Upper lobe of right lung (tissue), 1 donor: ENCODE measurements at regions not wholly inside any gene's neighbourhood (a gene's known extent, or its start where the extent isn't known, plus 50 kb on each side); places are given as distances from the start of the nearest gene placed in this dataset.
A peak's percentile ranks its signal among the peaks of the same experiment; 100 is the strongest.
"Not testable (repeated sequence)": the region's sequence is repeated elsewhere in the genome, so short reads cannot be mapped to it uniquely, and the experiment has no call there.

ENCODE experiments used
- ATAC-seq: fragments of 200-7000 bp; cut with Tn5 transposase; one replicate; pipeline ENCODE4 v1.9.1; 2020; ENCODE audit warnings: mild to moderate bottlenecking, moderate library complexity
- DNase-seq: peaks from one replicate; pipeline ENCODE4 v3.0.0-alpha.2; 2020
- H3K27ac ChIP-seq: fragments of 200-600 bp; one replicate; pipeline ENCODE4 v1.8.0; 2022
- H3K27me3 ChIP-seq: fragments of 200-600 bp; one replicate; pipeline ENCODE4 v1.8.0; 2022; ENCODE audit warnings: mild to moderate bottlenecking
- H3K36me3 ChIP-seq: fragments of 200-600 bp; one replicate; pipeline ENCODE4 v1.8.0; 2022
- H3K4me1 ChIP-seq: fragments of 200-600 bp; one replicate; pipeline ENCODE4 v1.8.0; 2022
- H3K4me3 ChIP-seq: fragments of 200-600 bp; one replicate; pipeline ENCODE4 v1.8.0; 2022; ENCODE audit warnings: mild to moderate bottlenecking
- H3K9me3 ChIP-seq: fragments of 200-600 bp; one replicate; pipeline ENCODE4 v1.8.0; 2022
- intact Hi-C: fragments of 100-400 bp; cut with DNase I; formaldehyde crosslinking; loops from one replicate; pipeline ENCODE4 v1.11.0; 2022
- donor health status: DM: no; HTN: yes; CAD: no; lungs with severe emphysema.

DNA sequence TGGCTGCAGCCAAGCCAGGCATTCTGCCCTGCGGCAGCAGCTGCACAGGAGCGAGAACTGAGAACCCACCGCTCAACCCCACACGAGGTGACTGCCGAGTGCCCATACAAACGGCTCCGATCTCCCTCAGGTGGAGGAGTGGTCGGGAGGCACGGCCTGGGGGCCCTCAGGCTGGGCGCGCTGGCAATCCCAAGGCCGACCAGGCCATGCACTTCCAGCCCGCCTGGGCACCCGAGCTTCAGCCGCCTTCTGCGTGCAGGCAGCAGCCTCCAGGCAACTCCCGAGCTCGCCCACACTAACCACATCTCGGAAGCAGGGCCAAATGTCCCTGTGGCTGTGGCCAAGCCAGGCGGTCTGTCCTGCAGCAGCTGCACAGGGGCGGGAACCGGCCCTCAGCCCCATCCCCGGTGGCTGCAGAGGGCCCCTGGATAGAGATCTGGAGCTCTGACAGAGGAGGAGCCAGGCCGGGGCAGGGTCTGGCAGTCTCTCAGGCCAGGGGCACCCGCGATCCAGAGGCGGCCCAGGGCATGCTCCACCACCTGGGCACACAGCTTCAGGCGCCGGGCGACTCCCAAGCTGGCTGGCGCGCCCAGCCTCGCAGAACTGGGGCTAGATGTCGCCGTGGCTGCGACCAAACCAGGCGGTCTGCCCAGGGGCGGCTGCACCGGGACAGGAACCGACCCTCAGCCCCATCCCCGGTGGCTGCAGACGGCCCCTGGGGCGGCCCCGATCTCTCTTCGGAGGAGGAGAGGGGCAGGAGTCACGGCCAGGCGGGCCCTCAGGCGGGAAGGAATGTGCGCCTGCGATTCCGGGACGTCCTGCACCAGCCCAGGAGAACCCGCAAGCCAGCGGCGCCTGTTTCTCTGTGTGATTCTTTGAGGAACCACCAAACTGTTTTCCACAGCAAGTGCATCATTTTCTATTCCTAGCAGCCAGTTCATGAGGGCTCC is 538.0 kb downstream of the CWH43 start:
- H3K36me3 ChIP-seq, H3K4me3 ChIP-seq, intact Hi-C loops, H3K4me1 ChIP-seq, H3K9me3 ChIP-seq, ATAC-seq, H3K27ac ChIP-seq, H3K27me3 ChIP-seq: not testable (repeated sequence)
- peak; percentile 60 for DNase-seq

DNA sequence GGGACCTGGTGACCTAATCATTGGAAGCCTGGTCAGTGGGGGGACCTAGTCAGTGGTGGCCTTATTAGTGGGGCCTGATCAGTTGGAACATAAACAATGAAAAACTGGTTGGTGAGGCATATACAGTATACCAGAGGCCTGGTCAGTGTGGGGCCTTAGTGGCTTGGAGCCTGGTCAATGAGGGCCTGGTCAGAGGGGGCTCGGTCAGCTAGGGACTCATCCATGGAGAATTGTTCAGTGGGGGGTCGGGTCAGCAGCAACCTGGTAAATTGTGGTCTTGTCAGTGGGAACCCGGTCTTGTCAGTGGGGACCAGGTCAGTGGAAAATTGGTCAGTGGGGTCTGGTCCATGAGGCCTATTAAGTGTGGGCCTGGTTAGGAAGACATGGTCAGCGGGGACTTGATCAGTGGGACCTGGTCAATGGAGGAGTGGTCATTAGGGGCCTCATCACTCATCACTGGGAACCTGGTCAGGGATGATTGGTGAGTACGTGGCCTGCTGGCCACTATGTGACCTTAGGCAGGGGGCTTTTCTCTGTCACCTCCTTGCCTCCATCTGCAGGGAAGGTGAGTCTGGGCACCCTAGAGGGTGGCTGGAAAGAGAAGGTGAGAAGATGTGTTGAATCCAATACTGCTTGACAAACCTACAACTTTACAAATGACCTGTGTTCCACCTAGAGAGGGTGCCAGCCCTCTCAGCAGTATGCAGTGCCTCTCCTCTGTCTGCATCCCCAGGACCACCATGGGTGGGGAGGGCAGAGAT is 573.0 kb downstream of the CWH43 start:
- H3K27ac ChIP-seq, intact Hi-C loops, ATAC-seq: not testable (repeated sequence)

DNA sequence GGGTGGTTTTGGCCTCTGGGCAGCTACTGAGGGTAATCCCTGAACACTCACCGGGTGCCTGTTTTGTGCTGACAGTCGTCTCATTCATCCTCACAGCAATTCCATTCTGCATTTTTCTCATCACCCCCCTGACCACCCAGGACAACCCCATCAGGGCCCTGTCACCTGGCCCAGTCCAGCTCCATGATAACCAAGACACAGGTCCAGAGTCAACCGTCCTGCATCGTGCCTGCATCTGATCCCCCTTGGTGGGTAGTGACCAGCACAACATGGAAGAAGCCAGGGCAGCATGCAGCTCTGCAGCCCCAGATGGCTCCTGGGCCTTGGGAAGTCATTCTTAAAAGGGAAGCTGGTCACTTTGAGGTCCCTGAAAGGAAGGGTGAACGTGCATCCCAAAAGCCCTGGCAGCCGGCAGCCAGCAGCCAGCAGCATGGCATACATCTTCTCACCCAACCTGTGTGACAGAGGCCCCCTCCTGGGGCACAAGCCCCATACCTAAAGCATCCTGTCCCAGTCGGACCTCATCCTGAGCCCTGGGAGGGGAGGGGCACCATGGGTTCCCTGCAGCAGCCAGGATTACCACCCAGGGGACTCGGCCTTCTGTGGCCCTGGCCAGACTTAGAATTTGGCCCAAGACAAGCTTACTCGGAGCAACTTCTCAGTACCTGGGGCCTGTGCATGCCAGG is 574.2 kb downstream of the CWH43 start:
- not testable (repeated sequence) for ATAC-seq, DNase-seq

More for the DNA sequence above, 573.0 kb downstream of the CWH43 start:
- H3K4me1 ChIP-seq, H3K9me3 ChIP-seq, DNase-seq, H3K36me3 ChIP-seq, H3K27me3 ChIP-seq, H3K4me3 ChIP-seq: not testable (repeated sequence)

DNA sequence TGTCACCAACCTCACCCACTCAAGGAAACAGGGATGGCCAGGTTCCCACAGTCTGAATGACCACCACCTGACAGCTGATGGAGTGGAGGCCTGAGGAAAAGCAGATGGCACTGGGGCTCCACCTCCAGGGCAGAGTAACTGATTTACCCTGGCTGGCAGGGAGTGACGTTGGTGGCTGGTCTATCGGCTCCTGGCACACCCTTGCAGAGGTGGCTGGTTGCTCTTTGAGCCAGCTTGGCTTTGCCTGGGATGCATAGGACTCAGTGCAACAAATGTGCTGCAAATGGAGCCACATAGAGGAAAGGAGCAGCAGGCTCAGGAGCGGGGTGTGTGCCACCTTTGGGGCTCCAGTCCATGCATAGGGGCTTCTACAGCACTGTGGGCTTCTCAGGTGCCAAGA is 574.8 kb downstream of the CWH43 start:
- H3K27ac ChIP-seq, intact Hi-C loops, DNase-seq, H3K4me3 ChIP-seq, H3K4me1 ChIP-seq, H3K9me3 ChIP-seq, H3K36me3 ChIP-seq, H3K27me3 ChIP-seq, ATAC-seq: not testable (repeated sequence)

More for the DNA sequence above, 574.2 kb downstream of the CWH43 start:
- H3K27ac ChIP-seq, intact Hi-C loops, H3K36me3 ChIP-seq, H3K4me3 ChIP-seq, H3K9me3 ChIP-seq, H3K27me3 ChIP-seq, H3K4me1 ChIP-seq: not testable (repeated sequence)

DNA sequence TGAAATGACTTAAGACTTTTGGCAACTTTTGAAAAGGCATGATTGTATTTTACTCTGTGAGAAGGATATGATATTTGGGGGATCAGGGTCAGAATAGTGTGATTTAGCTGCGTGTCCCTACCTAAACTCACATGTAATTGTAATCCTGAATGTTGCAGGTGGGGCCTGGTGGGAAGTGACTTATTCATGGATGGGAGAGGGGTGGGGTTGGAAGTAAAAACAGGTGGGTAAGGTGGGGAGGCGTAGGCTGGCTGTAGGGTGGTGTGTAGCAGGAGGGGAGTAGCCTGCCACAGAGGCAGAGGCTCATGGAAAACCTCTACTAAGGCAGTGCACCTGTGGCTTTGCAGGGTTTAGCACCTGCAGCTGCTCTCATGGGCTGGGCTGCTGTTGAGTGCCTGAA is 584.2 kb downstream of the CWH43 start:
- H3K9me3 ChIP-seq, H3K4me3 ChIP-seq, H3K36me3 ChIP-seq, H3K27me3 ChIP-seq, DNase-seq, H3K4me1 ChIP-seq, intact Hi-C loops, H3K27ac ChIP-seq, ATAC-seq: not testable (repeated sequence)

DNA sequence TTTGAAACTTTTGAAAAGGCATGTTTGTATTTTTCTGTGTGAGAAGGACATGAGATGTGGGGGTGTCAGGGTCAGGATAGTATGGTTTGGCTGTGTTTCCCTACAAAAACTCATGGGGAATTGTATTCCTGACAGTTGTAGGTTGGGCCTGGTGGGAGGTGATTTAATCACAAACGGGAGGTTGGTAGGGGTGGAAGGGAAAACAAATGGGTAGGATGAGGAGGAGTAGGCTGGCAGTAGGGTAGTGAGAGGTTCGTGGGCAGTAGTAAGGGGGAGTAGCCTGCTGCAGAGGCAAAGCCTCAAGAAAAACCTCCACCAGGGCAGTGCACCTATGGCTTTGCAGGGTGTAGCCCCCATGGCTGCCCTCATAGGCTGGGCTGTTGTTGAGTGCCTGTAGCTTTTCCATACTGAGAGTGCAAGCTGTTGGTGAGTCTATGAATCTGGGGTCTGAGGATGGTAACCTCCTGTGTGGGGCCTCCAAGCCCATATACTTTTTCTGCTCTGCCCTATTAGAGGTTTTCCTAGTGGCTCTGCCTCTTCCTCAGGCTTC is 587.7 kb downstream of the CWH43 start:
- H3K36me3 ChIP-seq, ATAC-seq, H3K9me3 ChIP-seq, H3K27ac ChIP-seq, H3K4me3 ChIP-seq, intact Hi-C loops, H3K4me1 ChIP-seq, H3K27me3 ChIP-seq, DNase-seq: not testable (repeated sequence)

DNA sequence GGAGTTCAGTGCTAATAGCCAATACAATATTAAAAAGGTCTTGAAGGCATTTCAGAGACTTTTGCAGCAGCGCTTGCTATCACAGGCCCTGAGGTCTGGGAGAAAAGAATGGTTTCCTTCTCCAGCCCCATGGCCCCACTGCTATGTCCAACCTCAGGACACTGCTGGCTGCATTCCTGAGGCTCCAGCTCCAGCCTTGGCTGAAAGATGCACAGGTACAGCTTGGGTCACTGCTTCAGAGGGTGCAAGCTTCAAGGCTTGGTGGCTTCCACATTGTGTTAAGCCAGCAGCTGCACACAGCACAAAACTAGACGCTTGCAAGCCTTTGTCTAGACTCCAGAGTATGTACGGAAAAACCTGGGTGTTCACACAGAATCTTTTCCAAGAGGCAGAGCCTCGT is 589.2 kb downstream of the CWH43 start:
- H3K27me3 ChIP-seq, H3K36me3 ChIP-seq, H3K27ac ChIP-seq, intact Hi-C loops, H3K4me3 ChIP-seq, H3K9me3 ChIP-seq, DNase-seq, ATAC-seq, H3K4me1 ChIP-seq: not testable (repeated sequence)

DNA sequence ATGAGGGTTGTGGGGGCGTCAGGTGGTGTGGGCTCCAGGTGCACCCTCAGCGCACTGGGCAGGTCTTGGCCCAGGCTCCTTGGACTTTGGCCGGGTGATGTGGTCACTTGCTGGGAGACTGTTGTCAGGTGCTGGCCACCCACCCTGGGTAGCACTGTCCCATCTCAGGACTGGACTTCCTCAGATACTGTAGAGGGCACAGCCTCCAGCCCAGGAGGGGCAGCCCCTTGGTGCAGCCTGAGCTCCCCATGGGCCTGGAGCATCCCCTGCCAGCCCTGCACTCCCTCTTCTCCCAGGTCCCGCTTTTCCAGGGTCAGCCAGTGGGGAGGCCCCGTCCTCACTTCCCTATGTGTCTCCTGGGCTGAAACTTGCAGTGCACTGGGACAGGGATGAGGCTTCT is 592.3 kb downstream of the CWH43 start:
- H3K27ac ChIP-seq, H3K27me3 ChIP-seq, DNase-seq, intact Hi-C loops, H3K36me3 ChIP-seq, H3K4me3 ChIP-seq, H3K9me3 ChIP-seq, ATAC-seq, H3K4me1 ChIP-seq: not testable (repeated sequence)

DNA sequence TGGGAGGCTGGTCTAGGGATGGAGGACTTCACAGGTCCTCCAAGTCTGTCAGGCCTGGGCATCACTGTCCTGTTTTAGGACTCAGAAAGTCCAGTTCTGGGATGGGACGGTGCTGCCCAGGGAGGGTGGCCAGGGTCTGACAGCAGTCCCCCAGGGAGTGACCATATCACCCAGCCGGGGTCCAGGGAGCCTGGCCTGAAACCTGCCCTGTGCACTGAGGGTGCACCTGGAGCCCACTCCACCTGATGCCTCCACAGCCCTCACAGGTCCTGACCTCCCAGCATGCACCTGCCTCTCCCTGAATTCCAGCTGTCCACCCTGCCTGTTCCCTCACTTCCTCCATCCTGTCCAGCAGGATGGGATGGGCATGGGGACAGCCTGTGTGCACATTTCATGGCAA is 592.8 kb downstream of the CWH43 start:
- H3K27ac ChIP-seq, H3K9me3 ChIP-seq, ATAC-seq, H3K27me3 ChIP-seq, H3K4me1 ChIP-seq, intact Hi-C loops, H3K4me3 ChIP-seq, DNase-seq, H3K36me3 ChIP-seq: not testable (repeated sequence)

DNA sequence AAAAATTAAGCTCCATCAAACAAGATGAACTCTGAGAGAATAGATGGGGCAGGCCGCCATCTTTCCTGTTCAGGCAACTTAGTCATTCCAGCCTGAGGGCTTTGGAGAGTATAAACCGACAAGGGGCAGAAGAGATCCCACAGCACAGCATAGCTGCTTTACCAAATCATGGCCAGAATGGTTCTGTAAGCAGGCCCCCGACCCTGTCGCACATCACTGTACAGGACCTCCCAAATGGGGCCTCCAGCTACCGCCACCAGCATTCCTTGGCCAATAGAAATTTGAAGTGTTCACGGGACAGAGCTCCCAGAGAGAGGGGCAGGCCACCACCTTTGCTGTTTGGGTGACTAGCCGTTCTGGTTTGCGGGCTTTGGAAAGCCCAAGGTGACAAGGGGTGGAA is 594.1 kb downstream of the CWH43 start:
- H3K27ac ChIP-seq, H3K27me3 ChIP-seq, intact Hi-C loops, ATAC-seq, H3K4me3 ChIP-seq, H3K9me3 ChIP-seq, H3K36me3 ChIP-seq, DNase-seq, H3K4me1 ChIP-seq: not testable (repeated sequence)

DNA sequence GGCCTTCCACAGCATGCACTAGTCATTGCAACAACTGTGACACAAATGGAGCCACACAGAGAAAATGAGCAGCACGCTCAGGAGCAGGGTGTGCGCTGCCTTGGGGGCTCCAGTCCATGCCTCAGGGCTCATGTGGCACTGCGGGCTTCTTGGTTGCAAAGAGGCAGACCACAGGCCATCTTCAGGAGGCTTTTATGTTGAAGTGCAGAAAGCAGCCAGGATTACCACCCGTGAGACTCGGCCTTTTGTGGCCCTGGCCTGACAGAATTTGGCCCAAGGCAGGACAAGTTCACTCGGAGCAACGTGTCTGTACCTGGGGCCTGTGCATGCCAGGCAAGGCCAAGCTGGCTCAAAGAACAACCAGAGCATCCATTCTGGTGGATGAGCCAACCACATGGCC is 602.3 kb downstream of the CWH43 start:
- H3K4me3 ChIP-seq, H3K4me1 ChIP-seq, DNase-seq, H3K27ac ChIP-seq, ATAC-seq, H3K27me3 ChIP-seq, H3K9me3 ChIP-seq, intact Hi-C loops, H3K36me3 ChIP-seq: not testable (repeated sequence)

DNA sequence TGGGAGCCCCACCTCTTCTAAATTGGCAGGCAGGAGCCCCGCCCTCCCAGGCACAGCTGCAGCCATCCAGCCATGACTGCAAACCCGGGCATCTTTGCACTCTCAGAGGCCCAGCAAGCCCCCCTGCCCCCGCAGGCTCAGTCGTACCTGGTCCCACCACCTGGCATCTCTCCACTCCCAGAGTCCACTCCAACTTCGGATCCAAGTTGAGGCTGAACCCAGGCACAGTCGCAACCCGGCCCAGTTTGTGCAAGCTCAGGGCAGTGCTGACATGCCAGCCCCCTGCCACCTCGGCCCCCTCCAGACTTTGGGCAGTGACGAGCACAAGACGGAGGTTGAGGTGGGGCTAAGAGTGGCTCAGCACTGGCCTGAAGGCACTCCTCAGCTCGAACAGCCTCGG is 632.4 kb downstream of the CWH43 start:
- H3K27me3 ChIP-seq, H3K4me1 ChIP-seq, H3K4me3 ChIP-seq, DNase-seq, ATAC-seq, H3K36me3 ChIP-seq, intact Hi-C loops, H3K27ac ChIP-seq, H3K9me3 ChIP-seq: not testable (repeated sequence)

DNA sequence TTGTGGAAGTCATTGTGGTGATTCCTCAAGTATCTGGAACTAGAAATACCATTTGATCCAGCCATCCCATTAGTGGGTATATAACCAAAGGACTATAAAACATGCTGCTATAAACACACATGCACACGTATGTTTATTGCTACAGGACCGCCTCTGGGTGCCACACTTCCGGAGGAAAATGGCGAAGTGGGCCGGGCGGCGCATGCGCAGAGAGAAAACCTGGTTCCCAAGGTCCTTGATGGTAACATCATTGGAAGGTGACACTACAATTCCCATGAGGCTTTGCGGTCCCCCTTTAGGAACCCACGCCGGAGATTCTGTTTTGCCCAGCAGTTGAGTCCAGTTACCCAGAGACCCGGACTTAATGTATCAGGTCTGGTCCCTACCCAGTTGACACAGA is 640.4 kb downstream of the CWH43 start:
- H3K36me3 ChIP-seq, H3K9me3 ChIP-seq, DNase-seq, H3K4me3 ChIP-seq, H3K27ac ChIP-seq, H3K27me3 ChIP-seq, H3K4me1 ChIP-seq, intact Hi-C loops, ATAC-seq: not testable (repeated sequence)
